HEK293 (cell line): ENCODE measurements at regions not wholly inside any gene's neighbourhood (a gene's known extent, or its start where the extent isn't known, plus 50 kb on each side); places are given as distances from the start of the nearest gene placed in this dataset.

Experiments used
- GFI1B ChIP-seq: fragments of 450-650 bp; formaldehyde crosslinking; IDR thresholded peaks from 2 replicates; pipeline ENCODE4 v1.5.1; 2016; ENCODE audit warnings: missing biosample characterization, missing genetic modification characterization
- HOXA7 ChIP-seq: sonication (generic); formaldehyde crosslinking; IDR thresholded peaks from 2 replicates; pipeline ENCODE4 v1.8.1; 2022; ENCODE audit warnings: missing genetic modification reagents, borderline replicate concordance
- WT1 ChIP-seq: fragments of 450-650 bp; formaldehyde crosslinking; IDR thresholded peaks from 2 replicates; pipeline ENCODE4 v1.5.1; 2016; ENCODE audit warnings: missing biosample characterization, missing genetic modification characterization
- ZBTB8A ChIP-seq: fragments of 450-650 bp; formaldehyde crosslinking; IDR thresholded peaks from 2 replicates; pipeline ENCODE4 v1.5.1; 2016; ENCODE audit warnings: missing biosample characterization, missing genetic modification characterization
- ZNF175 ChIP-seq: fragments of 450-650 bp; formaldehyde crosslinking; IDR thresholded peaks from 2 replicates; pipeline ENCODE4 v1.5.1; 2016; ENCODE audit warnings: missing biosample characterization, missing genetic modification characterization
- ZNF23 ChIP-seq: fragments of 450-650 bp; formaldehyde crosslinking; IDR thresholded peaks from 2 replicates; pipeline ENCODE4 v1.5.1; 2016; ENCODE audit warnings: missing biosample characterization, missing genetic modification characterization, borderline replicate concordance
- ZNF274 ChIP-seq, 2 experiments: fragments of 200-500 bp in 1 of 2; fragments of 450-650 bp in 1 of 2; sonication (Bioruptor generic) in 1 of 2; formaldehyde crosslinking in 1 of 2; IDR thresholded peaks; 2 replicates each; pipeline versions ENCODE4 v1.5.1 to v1.6.1; 2014 to 2016; ENCODE audit warnings: borderline replicate concordance in 1 of 2, inconsistent platforms in 1 of 2, low read length in 1 of 2, missing biosample characterization in 1 of 2, missing genetic modification characterization in 1 of 2
- ZNF600 ChIP-seq: fragments of 450-650 bp; formaldehyde crosslinking; IDR thresholded peaks from 2 replicates; pipeline ENCODE4 v1.5.1; 2016; ENCODE audit warnings: missing biosample characterization, missing genetic modification characterization
- TF ChIP-seq, protein P1 (sequence below): fragments of 450-650 bp; formaldehyde crosslinking; IDR thresholded peaks from 2 replicates; pipeline ENCODE4 v1.5.1; 2016; ENCODE audit warnings: missing biosample characterization, missing genetic modification characterization
- TF ChIP-seq, protein P2 (sequence below): fragments of 450-650 bp; formaldehyde crosslinking; IDR thresholded peaks from 2 replicates; pipeline ENCODE4 v1.5.1; 2016; ENCODE audit warnings: missing biosample characterization, missing genetic modification characterization
- TF ChIP-seq, protein P3 (sequence below): fragments of 450-650 bp; formaldehyde crosslinking; IDR thresholded peaks from 2 replicates; pipeline ENCODE4 v1.5.1; 2017; ENCODE audit warnings: missing biosample characterization, missing genetic modification characterization

DNA sequence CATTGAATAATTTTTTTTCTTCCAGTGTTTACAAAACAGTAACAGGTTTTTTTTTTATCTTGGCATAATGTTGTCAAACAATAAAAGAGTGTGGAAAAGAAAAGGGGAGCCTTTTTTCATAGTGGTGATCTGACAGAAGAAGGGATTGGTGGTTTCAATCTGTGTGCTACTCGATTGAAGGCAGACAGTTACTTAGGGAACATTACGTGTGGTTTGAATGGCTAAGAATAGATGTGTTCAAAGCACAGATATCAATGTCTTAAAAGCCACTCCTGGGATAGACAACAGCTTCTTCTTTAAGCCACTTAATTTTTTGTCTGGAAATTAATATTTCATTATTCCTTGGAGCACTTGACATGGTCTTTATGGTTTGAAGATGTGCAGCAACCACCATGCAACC lies 558.6 kb upstream of the ADGRL2 start:
- TF ChIP-seq ZNF274 (IDR thresholded peaks at IDR 0.05; ENCODE audit: low read length) (no peak), ZNF274 (tag by site-specific recombination; IDR thresholded peaks at IDR 0.05; ENCODE audit: borderline replicate concordance) (no peak), ZNF175 (no peak), ZBTB8A (tag by site-specific recombination) (no peak), WT1 (tag by site-specific recombination) (no peak), HOXA7 (CRISPR knock-in tag) (no peak), GFI1B (tag by site-specific recombination) (no peak), ZNF23 (tag by site-specific recombination) (no peak), ZNF600 (tag by site-specific recombination) (no peak)
- TF ChIP-seq, protein P1, sequence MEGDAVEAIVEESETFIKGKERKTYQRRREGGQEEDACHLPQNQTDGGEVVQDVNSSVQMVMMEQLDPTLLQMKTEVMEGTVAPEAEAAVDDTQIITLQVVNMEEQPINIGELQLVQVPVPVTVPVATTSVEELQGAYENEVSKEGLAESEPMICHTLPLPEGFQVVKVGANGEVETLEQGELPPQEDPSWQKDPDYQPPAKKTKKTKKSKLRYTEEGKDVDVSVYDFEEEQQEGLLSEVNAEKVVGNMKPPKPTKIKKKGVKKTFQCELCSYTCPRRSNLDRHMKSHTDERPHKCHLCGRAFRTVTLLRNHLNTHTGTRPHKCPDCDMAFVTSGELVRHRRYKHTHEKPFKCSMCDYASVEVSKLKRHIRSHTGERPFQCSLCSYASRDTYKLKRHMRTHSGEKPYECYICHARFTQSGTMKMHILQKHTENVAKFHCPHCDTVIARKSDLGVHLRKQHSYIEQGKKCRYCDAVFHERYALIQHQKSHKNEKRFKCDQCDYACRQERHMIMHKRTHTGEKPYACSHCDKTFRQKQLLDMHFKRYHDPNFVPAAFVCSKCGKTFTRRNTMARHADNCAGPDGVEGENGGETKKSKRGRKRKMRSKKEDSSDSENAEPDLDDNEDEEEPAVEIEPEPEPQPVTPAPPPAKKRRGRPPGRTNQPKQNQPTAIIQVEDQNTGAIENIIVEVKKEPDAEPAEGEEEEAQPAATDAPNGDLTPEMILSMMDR (tag by site-specific recombination) = no peak
- TF ChIP-seq, protein P2, sequence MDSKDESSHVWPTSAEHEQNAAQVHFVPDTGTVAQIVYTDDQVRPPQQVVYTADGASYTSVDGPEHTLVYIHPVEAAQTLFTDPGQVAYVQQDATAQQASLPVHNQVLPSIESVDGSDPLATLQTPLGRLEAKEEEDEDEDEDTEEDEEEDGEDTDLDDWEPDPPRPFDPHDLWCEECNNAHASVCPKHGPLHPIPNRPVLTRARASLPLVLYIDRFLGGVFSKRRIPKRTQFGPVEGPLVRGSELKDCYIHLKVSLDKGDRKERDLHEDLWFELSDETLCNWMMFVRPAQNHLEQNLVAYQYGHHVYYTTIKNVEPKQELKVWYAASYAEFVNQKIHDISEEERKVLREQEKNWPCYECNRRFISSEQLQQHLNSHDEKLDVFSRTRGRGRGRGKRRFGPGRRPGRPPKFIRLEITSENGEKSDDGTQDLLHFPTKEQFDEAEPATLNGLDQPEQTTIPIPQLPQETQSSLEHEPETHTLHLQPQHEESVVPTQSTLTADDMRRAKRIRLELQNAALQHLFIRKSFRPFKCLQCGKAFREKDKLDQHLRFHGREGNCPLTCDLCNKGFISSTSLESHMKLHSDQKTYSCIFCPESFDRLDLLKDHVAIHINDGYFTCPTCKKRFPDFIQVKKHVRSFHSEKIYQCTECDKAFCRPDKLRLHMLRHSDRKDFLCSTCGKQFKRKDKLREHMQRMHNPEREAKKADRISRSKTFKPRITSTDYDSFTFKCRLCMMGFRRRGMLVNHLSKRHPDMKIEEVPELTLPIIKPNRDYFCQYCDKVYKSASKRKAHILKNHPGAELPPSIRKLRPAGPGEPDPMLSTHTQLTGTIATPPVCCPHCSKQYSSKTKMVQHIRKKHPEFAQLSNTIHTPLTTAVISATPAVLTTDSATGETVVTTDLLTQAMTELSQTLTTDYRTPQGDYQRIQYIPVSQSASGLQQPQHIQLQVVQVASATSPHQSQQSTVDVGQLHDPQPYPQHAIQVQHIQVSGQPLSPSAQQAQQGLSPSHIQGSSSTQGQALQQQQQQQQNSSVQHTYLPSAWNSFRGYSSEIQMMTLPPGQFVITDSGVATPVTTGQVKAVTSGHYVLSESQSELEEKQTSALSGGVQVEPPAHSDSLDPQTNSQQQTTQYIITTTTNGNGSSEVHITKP (tag by site-specific recombination) = no peak
- TF ChIP-seq, protein P3, sequence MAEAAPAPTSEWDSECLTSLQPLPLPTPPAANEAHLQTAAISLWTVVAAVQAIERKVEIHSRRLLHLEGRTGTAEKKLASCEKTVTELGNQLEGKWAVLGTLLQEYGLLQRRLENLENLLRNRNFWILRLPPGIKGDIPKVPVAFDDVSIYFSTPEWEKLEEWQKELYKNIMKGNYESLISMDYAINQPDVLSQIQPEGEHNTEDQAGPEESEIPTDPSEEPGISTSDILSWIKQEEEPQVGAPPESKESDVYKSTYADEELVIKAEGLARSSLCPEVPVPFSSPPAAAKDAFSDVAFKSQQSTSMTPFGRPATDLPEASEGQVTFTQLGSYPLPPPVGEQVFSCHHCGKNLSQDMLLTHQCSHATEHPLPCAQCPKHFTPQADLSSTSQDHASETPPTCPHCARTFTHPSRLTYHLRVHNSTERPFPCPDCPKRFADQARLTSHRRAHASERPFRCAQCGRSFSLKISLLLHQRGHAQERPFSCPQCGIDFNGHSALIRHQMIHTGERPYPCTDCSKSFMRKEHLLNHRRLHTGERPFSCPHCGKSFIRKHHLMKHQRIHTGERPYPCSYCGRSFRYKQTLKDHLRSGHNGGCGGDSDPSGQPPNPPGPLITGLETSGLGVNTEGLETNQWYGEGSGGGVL (tag by site-specific recombination) = no peak
